Adrenal gland (tissue), 5 donors: ENCODE measurements at regions not wholly inside any gene's neighbourhood (a gene's known extent, or its start where the extent isn't known, plus 50 kb on each side); places are given as distances from the start of the nearest gene placed in this dataset.

ENCODE experiments used
- CTCF ChIP-seq, 6 experiments: fragments of 450-650 bp in 4 of 6; fragments of 200-600 bp in 2 of 6; sonication (generic) in 1 of 6; IDR thresholded peaks; 1 replicate in 5 of 6; 2 replicates in 1 of 6; pipeline versions ENCODE4 v1.5.1 to v1.8.0; 2016 to 2021; ENCODE audit warnings: antibody characterized with exemption in 6 of 6, mild to moderate bottlenecking in 2 of 6, moderate library complexity in 1 of 6
- POLR2A ChIP-seq, 2 donors: fragments of 450-650 bp; IDR thresholded peaks; one replicate each; pipeline ENCODE4 v1.6.1; 2017; ENCODE audit warnings: antibody characterized with exemption in 2 of 2, mild to moderate bottlenecking in 2 of 2, moderate library complexity in 1 of 2
- donor health status: DM: no; HTN: no; CAD: no.

- no peak for TF ChIP-seq POLR2A (IDR thresholded peaks at IDR 0.05)
- no peak for TF ChIP-seq CTCF (IDR thresholded peaks at IDR 0.05)
These were observed 580.5 kb upstream of the MARCKS start for GRCh38 chr6:113276601-113277000.
